GM11168 (cell line): ENCODE measurements at regions not wholly inside any gene's neighbourhood (a gene's known extent, or its start where the extent isn't known, plus 50 kb on each side); places are given as distances from the start of the nearest gene placed in this dataset.

ENCODE experiments used
- in situ Hi-C: fragments of 300-500 bp; cut with MboI; formaldehyde crosslinking; loops from one replicate; pipeline ENCODE4 v1.12.0; 2022; ENCODE audit warnings: low sequenced_read_pairs; ENCODE audit not compliant: unreplicated experiment

DNA sequence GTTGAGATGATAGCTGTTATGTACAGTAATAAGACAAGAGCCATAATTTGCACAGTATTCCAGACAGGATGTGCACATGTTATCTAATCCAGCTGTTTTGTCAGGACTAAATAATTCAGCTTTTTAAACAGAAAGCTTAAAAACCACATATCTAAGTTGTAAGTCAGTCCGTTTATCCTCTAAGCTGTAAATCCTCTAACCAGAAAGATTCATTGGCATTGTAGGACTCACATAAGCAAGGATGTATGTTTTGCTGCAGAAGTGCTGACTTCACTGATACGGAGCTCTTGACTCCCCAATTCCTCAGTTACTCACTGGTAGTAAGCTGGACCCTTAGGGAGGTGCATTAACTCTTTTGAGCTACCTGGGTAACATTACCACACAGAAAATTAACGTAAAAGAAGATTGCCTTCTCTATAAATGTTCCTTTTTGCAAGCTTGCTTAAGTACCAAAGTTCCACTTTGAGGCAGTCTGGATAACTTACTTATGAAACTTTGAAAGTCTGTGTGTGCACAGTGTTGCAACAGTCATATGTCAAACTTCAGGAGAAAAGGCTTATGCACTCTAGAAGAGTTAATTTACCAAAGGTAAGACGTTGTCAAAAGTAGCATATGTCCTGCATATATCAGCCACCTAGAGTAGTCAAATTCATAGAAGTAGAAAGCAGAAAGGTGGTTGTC, 58.3 kb upstream of the MAGEB2 start:
- in situ Hi-C loops, result no loop called here

DNA sequence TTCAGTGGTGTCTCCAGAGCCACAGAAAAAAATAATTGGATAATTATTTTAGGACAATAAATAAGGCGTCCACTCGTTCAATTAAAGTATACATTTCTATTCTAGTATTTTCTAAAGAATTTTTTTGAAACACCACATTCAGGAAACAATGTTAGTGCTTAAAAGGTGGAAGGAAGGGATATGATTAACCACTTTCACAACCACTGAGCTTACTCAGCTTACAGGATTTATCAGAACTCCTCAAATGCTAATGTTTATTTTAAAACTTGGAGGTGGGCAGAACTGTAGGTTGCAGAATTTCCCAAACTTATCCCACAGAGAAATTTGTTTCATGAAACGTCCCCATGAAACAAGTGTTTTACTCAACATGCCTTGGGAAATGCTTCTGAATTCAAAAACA, 54.3 kb upstream of the MAGEB2 start:
- in situ Hi-C loops, result no loop called here
